GM12892 (cell line): ENCODE measurements at regions not wholly inside any gene's neighbourhood (a gene's known extent, or its start where the extent isn't known, plus 50 kb on each side); places are given as distances from the start of the nearest gene placed in this dataset.

ENCODE experiments used
- POLR2A ChIP-seq: IDR thresholded peaks from 2 replicates; pipeline ENCODE4 v1.6.1; 2011; ENCODE audit warnings: low read depth, low read length, control low read depth
- POLR2AphosphoS5 ChIP-seq: IDR thresholded peaks from 2 replicates; pipeline ENCODE4 v1.6.1; 2011; ENCODE audit warnings: low read depth, low read length, control low read depth
- TAF1 ChIP-seq: IDR thresholded peaks from 2 replicates; pipeline ENCODE4 v1.6.1; 2011; ENCODE audit warnings: low read depth, mild to moderate bottlenecking, control low read depth, low read length, borderline replicate concordance

GRCh38 chr13:38543561-38543960 is 143.3 kb upstream of the FREM2 start:
- TF ChIP-seq POLR2A (no peak), POLR2AphosphoS5 (no peak), TAF1 (no peak)
